GM23338 (cell line): ENCODE measurements at regions not wholly inside any gene's neighbourhood (a gene's known extent, or its start where the extent isn't known, plus 50 kb on each side); places are given as distances from the start of the nearest gene placed in this dataset.
"Not testable (repeated sequence)": the region's sequence is repeated elsewhere in the genome, so short reads cannot be mapped to it uniquely, and the experiment has no call there.

Source experiments
- ATAC-seq: fragments of 200-7000 bp; cut with Tn5 transposase; 3 replicates; pipeline ENCODE4 v1.9.1; 2020
- DNase-seq: peaks from one replicate; pipeline ENCODE4 v3.0.0-alpha.2; 2015; ENCODE audit warnings: low spot score
- H2AFZ ChIP-seq: fragments of 200-600 bp; sonication (generic); 2 replicates; pipeline ENCODE4 v1.8.0; 2016; ENCODE audit warnings: antibody characterized with exemption, mild to moderate bottlenecking, moderate library complexity
- H3F3A ChIP-seq: fragments of 200-600 bp; sonication (generic); replicated peaks from 2 replicates; pipeline ENCODE4 v1.8.0; 2017; ENCODE audit warnings: antibody characterized with exemption, mixed run types, low read depth
- H3K27ac ChIP-seq: fragments of 200-600 bp; sonication (generic); 2 replicates; pipeline ENCODE4 v1.6.1; 2016; ENCODE audit warnings: low read depth
- H3K27me3 ChIP-seq: fragments of 200-600 bp; sonication (generic); 2 replicates; pipeline ENCODE4 v1.8.0; 2016; ENCODE audit warnings: mild to moderate bottlenecking, mixed run types, moderate library complexity; ENCODE audit not compliant: insufficient read depth
- H3K36me3 ChIP-seq: fragments of 200-600 bp; sonication (generic); 2 replicates; pipeline ENCODE4 v1.8.0; 2016; ENCODE audit warnings: mild to moderate bottlenecking; ENCODE audit not compliant: insufficient read depth
- H3K4me1 ChIP-seq: fragments of 200-600 bp; sonication (generic); 2 replicates; pipeline ENCODE4 v1.8.0; 2016; ENCODE audit warnings: mild to moderate bottlenecking, moderate library complexity; ENCODE audit not compliant: insufficient read depth
- H3K4me2 ChIP-seq: fragments of 200-600 bp; sonication (generic); 2 replicates; pipeline ENCODE4 v1.7.1; 2017; ENCODE audit warnings: mixed run types
- H3K4me3 ChIP-seq: fragments of 200-600 bp; sonication (generic); 2 replicates; pipeline ENCODE4 v1.6.1; 2016; ENCODE audit warnings: mixed run types
- H3K79me2 ChIP-seq: fragments of 200-600 bp; sonication (generic); replicated peaks from 2 replicates; pipeline ENCODE4 v1.8.0; 2017; ENCODE audit warnings: mild to moderate bottlenecking; ENCODE audit not compliant: insufficient read depth
- H3K9me2 ChIP-seq: fragments of 200-600 bp; sonication (generic); 2 replicates; pipeline ENCODE4 v1.8.0; 2017; ENCODE audit not compliant: insufficient read depth
- H4K20me1 ChIP-seq: fragments of 200-600 bp; sonication (generic); replicated peaks from 2 replicates; pipeline ENCODE4 v1.8.0; 2017; ENCODE audit warnings: mild to moderate bottlenecking; ENCODE audit not compliant: insufficient read depth
- H3K27ac Mint-ChIP-seq: 2 replicates; pipeline ENCODE4 v1.8.0; 2020; ENCODE audit warnings: inconsistent platforms, mild to moderate bottlenecking, moderate library complexity, mixed read lengths
- H3K27me3 Mint-ChIP-seq: 3 replicates; pipeline ENCODE4 v1.8.0; 2022; ENCODE audit warnings: low read depth, mild to moderate bottlenecking, moderate library complexity, mixed read lengths, inconsistent platforms; ENCODE audit not compliant: insufficient read depth, poor library complexity
- H3K36me3 Mint-ChIP-seq: 3 replicates; pipeline ENCODE4 v1.8.0; 2021; ENCODE audit warnings: low read depth, mild to moderate bottlenecking, inconsistent platforms, moderate library complexity, mixed read lengths
- H3K4me1 Mint-ChIP-seq: 3 replicates; pipeline ENCODE4 v1.8.0; 2020; ENCODE audit warnings: mild to moderate bottlenecking, inconsistent platforms, mixed read lengths
- H3K4me3 Mint-ChIP-seq: 3 replicates; pipeline ENCODE4 v1.8.0; 2021; ENCODE audit warnings: moderate library complexity, mild to moderate bottlenecking, inconsistent platforms, mixed read lengths
- H3K9me3 Mint-ChIP-seq: 3 replicates; pipeline ENCODE4 v1.8.0; 2020; ENCODE audit warnings: moderate library complexity, mild to moderate bottlenecking, inconsistent platforms, mixed read lengths
- CREB1 ChIP-seq: fragments of 250-450 bp; sonication (Bioruptor Pico); IDR thresholded peaks from 2 replicates; pipeline ENCODE4 v1.5.0; 2020; ENCODE audit warnings: low read depth, mild to moderate bottlenecking, moderate library complexity
- CTCF ChIP-seq, 2 experiments: fragments of 200-600 bp in 1 of 2; sonication (generic) in 1 of 2; conservative IDR thresholded peaks; 2 replicates each; pipeline versions ENCODE4 v1.5.1 to v1.6.1; 2016 to 2017; ENCODE audit warnings: antibody characterized with exemption in 2 of 2, low read depth in 2 of 2, mild to moderate bottlenecking in 2 of 2, moderate library complexity in 1 of 2
- EZH2phosphoT487 ChIP-seq: fragments of 200-600 bp; sonication (generic); IDR thresholded peaks from one replicate; pipeline ENCODE4 v1.8.1; 2018; ENCODE audit warnings: antibody characterized with exemption; ENCODE audit not compliant: unreplicated experiment
- JUNB ChIP-seq: IDR thresholded peaks from one replicate; pipeline ENCODE4 v1.6.1; 2016; ENCODE audit warnings: antibody characterized with exemption; ENCODE audit not compliant: unreplicated experiment
- NANOG ChIP-seq: IDR thresholded peaks from 2 replicates; pipeline ENCODE4 v1.6.1; 2016; ENCODE audit warnings: antibody characterized with exemption, borderline replicate concordance
- POLR2AphosphoS5 ChIP-seq: IDR thresholded peaks from 2 replicates; pipeline ENCODE4 v1.6.1; 2016; ENCODE audit warnings: antibody characterized with exemption, low read depth
- STAT1 ChIP-seq: IDR thresholded peaks from one replicate; pipeline ENCODE4 v1.6.1; 2016; ENCODE audit warnings: antibody characterized with exemption; ENCODE audit not compliant: unreplicated experiment
- ZNF114 ChIP-seq: fragments of 250-450 bp; sonication (Bioruptor Pico); IDR thresholded peaks from 2 replicates; pipeline ENCODE4 v1.5.0; 2020; ENCODE audit warnings: mild to moderate bottlenecking, moderate library complexity
- ZNF331 ChIP-seq: fragments of 250-450 bp; sonication (Bioruptor Pico); IDR thresholded peaks from 2 replicates; pipeline ENCODE4 v1.5.0; 2020; ENCODE audit warnings: low read depth, mild to moderate bottlenecking, moderate library complexity
- TF ChIP-seq, protein P1 (sequence below): IDR thresholded peaks from 2 replicates; pipeline ENCODE4 v1.6.1; 2016; ENCODE audit warnings: antibody characterized with exemption
- TF ChIP-seq, protein P2 (sequence below): IDR thresholded peaks from one replicate; pipeline ENCODE4 v1.6.1; 2018; ENCODE audit warnings: antibody characterized with exemption; ENCODE audit not compliant: unreplicated experiment

DNA sequence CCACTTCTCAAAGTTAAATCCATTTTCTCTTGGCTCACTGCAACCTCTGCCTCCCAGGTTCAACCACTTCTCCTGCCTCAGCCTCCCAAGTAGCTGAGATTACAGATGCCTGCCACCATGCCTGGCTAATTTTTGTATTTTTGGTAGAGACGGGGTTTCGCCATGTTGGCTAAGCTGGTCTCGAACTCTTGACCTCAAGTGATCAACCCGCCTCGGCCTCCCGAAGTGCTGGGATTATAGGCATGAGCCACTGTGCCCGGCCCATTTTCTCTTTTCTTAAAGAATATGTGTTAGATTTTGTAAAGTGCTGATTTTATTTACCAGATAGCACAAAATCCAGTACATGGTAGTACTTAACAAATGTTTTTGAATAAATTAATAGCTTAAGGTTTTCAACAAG is 484.1 kb upstream of the PTGER4 start:
- not testable (repeated sequence) for H3K27me3 Mint-ChIP-seq

GRCh38 chr5:40191150-40191549 is 488.6 kb upstream of the PTGER4 start:
- no peak overlapping the region for H3K4me2 ChIP-seq
- no peak overlapping the region for H3K27ac Mint-ChIP-seq
- H3K27me3 ChIP-seq = no peaks in the 10 kb centered on the region
- H3K4me3 Mint-ChIP-seq = no peak overlapping the region
- no peaks in the 10 kb centered on the region for H3K36me3 Mint-ChIP-seq
- no peak overlapping the region for H3K27ac ChIP-seq
- H3F3A ChIP-seq = no peaks in the 10 kb centered on the region
- no peaks in the 10 kb centered on the region for H3K36me3 ChIP-seq
- H3K9me2 ChIP-seq = peaks cover 3% of the 10 kb centered on the region
- no peaks in the 10 kb centered on the region for H3K79me2 ChIP-seq
- no peaks in the 10 kb centered on the region for H3K27me3 Mint-ChIP-seq
- ATAC-seq (no peak), DNase-seq (no peak)
- H3K4me1 ChIP-seq = no peaks in the 10 kb centered on the region
- H3K4me1 Mint-ChIP-seq = no peaks in the 10 kb centered on the region
- no peak overlapping the region for H3K4me3 ChIP-seq
- no peaks in the 10 kb centered on the region for H4K20me1 ChIP-seq
- H3K9me3 Mint-ChIP-seq = no peaks in the 10 kb centered on the region
- peak overlapping the region; percentile 8; the same call in 1 of the 2 replicates for H2AFZ ChIP-seq
- no peak for TF ChIP-seq ZNF331 (CRISPR knock-in tag)
- no peak for TF ChIP-seq POLR2AphosphoS5
- no peak for TF ChIP-seq EZH2phosphoT487
- TF ChIP-seq ZNF114 (CRISPR knock-in tag) = no peak
- no peak for TF ChIP-seq STAT1
- TF ChIP-seq CREB1 (CRISPR knock-in tag) = no peak
- TF ChIP-seq, protein P1, sequence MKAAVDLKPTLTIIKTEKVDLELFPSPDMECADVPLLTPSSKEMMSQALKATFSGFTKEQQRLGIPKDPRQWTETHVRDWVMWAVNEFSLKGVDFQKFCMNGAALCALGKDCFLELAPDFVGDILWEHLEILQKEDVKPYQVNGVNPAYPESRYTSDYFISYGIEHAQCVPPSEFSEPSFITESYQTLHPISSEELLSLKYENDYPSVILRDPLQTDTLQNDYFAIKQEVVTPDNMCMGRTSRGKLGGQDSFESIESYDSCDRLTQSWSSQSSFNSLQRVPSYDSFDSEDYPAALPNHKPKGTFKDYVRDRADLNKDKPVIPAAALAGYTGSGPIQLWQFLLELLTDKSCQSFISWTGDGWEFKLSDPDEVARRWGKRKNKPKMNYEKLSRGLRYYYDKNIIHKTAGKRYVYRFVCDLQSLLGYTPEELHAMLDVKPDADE = no peak
- no peak for TF ChIP-seq JUNB
- TF ChIP-seq, protein P2, sequence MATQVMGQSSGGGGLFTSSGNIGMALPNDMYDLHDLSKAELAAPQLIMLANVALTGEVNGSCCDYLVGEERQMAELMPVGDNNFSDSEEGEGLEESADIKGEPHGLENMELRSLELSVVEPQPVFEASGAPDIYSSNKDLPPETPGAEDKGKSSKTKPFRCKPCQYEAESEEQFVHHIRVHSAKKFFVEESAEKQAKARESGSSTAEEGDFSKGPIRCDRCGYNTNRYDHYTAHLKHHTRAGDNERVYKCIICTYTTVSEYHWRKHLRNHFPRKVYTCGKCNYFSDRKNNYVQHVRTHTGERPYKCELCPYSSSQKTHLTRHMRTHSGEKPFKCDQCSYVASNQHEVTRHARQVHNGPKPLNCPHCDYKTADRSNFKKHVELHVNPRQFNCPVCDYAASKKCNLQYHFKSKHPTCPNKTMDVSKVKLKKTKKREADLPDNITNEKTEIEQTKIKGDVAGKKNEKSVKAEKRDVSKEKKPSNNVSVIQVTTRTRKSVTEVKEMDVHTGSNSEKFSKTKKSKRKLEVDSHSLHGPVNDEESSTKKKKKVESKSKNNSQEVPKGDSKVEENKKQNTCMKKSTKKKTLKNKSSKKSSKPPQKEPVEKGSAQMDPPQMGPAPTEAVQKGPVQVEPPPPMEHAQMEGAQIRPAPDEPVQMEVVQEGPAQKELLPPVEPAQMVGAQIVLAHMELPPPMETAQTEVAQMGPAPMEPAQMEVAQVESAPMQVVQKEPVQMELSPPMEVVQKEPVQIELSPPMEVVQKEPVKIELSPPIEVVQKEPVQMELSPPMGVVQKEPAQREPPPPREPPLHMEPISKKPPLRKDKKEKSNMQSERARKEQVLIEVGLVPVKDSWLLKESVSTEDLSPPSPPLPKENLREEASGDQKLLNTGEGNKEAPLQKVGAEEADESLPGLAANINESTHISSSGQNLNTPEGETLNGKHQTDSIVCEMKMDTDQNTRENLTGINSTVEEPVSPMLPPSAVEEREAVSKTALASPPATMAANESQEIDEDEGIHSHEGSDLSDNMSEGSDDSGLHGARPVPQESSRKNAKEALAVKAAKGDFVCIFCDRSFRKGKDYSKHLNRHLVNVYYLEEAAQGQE = no peak
- no peak for TF ChIP-seq NANOG
- no peak for TF ChIP-seq CTCF (conservative IDR thresholded peaks at IDR 0.05; ENCODE audit: low read depth in 2 of 2)

More for the DNA sequence above, 484.1 kb upstream of the PTGER4 start:
- H3K4me1 Mint-ChIP-seq, H3K36me3 Mint-ChIP-seq, H3K36me3 ChIP-seq, H3K4me1 ChIP-seq, H3K4me3 ChIP-seq, DNase-seq, H3K4me3 Mint-ChIP-seq, H3K4me2 ChIP-seq, H3K27me3 ChIP-seq, H4K20me1 ChIP-seq, H2AFZ ChIP-seq, H3K79me2 ChIP-seq, ATAC-seq, H3K9me2 ChIP-seq, H3K9me3 Mint-ChIP-seq, H3K27ac ChIP-seq, H3F3A ChIP-seq, H3K27ac Mint-ChIP-seq: not testable (repeated sequence)
